Right renal pelvis (tissue), 4 donors: ENCODE measurements at regions not wholly inside any gene's neighbourhood (a gene's known extent, or its start where the extent isn't known, plus 50 kb on each side); places are given as distances from the start of the nearest gene placed in this dataset.
"Not testable (repeated sequence)": the region's sequence is repeated elsewhere in the genome, so short reads cannot be mapped to it uniquely, and the experiment has no call there.

Experiments
- DNase-seq, 4 donors: peaks; one replicate each; pipeline ENCODE4 v3.0.0-alpha.2; 2013; ENCODE audit warnings: low read depth in 4 of 4, low spot score in 3 of 4, missing footprints in 1 of 4

GRCh38 chr5:21360754-21361153 is 1372.8 kb upstream of the CDH18 start:
- not testable (repeated sequence) for DNase-seq

- peak in 1 of 4 donors; percentile 0 for DNase-seq
These were observed 1353.9 kb upstream of the CDH18 start for GRCh38 chr5:21341948-21342261.

GRCh38 chr5:21341203-21341947 is 1353.4 kb upstream of the CDH18 start:
- peak in 1 of 4 donors; percentile 2 for DNase-seq

GRCh38 chr5:21340233-21340632 is 1352.2 kb upstream of the CDH18 start:
- DNase-seq = not testable (repeated sequence)

DNA sequence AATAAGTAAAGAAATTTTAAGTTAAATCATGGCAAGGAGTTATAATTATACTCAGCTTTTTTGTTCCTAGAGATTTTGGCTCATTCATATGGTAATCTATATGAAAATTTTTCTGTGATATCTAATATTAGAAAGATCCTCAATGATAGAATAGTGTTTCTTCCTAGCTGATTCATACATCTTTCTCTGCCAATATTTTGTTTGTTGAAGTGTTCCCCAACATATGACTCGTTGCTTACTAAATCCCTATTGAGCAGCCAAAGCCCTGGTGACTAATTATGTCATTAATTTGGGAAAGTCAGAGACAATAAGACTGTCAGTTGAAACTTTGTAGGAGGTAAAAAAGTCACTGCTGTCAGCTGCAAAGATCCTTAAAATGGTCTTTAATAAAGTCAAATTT is 1348.5 kb upstream of the CDH18 start:
- DNase-seq = not testable (repeated sequence)

GRCh38 chr5:21315376-21315775 is 1327.4 kb upstream of the CDH18 start:
- not testable (repeated sequence) for DNase-seq

DNA sequence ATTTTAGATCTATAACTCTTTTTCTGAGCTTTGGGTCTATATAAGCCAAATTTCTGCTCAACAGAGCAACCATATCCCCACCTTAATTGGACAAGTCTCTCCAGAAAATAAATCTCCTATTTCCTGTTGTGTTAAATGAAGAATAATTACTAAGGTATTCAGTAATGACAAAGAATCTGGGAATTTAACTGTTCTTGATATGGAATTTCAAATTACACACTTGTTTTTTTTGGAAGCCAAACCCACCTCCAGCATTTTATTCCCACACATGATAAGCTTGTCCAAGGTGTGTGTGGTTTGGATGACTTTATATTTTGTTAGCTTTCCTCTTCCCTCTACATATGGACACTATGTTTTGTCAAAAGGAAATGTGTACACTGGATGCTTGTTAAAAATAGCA is 1313.2 kb upstream of the CDH18 start:
- DNase-seq = not testable (repeated sequence)

DNA sequence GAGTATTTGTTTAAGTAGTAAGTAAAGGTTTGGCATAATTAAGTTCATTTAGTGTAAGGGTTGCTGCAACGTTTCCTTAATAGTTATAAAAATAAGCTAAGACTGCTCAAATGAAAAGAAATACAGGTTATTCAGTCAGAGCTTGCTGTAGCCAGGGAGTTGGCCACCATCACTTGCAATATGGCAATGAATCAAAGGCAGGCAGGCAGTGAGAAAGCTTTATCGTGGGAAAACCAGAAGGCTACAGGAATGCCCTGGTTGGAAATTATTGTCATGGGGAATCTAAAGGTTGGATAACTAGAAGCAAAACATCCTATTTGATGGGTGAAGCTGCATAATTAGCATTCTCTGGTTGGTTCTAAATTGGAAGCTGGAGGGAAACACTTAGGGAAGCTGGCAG is 1286.4 kb upstream of the CDH18 start:
- not testable (repeated sequence) for DNase-seq

DNA sequence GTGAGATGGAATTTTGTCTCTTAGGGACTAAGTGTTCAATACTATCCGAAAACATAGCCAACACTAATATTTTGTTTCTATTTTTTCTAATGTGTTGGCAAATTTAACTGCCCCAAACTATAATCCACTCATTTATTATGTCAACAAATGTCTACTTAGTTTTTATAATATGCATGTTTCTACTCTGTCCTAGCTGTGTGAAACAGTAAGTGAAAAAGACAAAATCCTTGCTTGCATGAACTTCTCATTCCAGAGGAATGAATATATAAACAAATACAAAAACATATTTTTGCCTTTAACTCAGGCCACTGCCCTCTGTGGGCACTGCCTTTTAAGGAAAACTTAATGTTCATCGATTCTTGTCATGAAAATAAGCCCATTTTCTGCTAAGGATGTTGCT is 1275.4 kb upstream of the CDH18 start:
- no peak for DNase-seq

DNA sequence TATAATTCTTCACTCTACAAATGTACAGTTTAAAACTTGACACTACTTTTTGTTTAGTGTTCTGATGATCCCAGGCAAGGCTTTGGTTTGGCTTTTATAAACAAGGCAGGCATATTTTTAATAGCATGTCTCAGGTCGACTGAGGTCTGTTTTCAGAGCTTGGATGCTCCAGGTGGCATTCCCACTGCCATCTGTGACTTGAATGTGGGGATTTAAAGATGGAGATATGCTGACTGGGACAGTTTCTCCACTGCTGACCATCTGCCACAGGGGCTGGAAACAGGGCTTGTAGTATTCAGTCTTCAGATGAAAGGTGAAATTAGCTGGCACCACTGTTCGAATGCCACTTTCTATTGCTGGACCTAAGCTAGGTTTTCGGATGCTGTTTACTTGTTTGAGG is 1266.2 kb upstream of the CDH18 start:
- DNase-seq = no peak

GRCh38 chr5:21244982-21245381 is 1257.0 kb upstream of the CDH18 start:
- no peak for DNase-seq

DNA sequence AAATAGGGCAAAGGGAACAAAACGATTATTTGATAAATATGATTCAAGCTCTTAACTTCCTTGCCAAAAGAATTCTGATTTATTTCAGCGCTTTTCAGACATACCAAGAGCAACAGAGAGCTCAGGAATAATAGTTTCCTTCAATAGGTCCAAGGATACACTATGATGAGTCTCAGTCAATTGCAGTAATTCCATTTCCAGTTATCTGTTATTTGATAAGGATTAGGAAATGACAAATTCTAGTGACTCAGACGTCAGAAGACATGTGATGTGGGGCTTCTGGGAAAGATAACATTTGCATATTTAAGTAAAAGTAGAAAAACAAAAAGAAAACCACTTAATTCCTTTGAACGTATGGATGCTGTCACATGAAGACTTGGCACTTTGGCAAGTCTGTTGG is 1250.8 kb upstream of the CDH18 start:
- no peak for DNase-seq

GRCh38 chr5:21237461-21237860 is 1249.5 kb upstream of the CDH18 start:
- no peak for DNase-seq

- peak; percentile 1 to 30 (median 22) for DNase-seq
These were observed 1249.0 kb upstream of the CDH18 start for GRCh38 chr5:21236971-21237427.

DNA sequence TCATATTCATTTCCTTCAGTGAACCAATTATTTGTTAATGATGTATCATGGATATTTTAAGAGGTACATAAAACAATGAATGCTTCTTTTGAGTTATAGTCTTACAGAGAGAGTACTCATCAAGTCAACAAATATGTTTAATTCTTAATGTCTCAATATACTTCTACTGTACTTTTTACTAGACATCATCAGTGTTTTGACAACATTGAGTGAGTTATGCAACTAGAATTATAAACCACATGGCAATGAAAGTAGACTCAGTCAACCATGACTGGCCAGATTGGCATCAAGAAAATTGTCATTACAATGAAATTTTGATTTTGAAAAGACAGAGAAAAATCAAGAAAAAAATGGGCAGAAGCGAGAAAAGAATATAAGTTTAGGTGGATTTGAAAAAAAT is 1248.1 kb upstream of the CDH18 start:
- no peak for DNase-seq

- no peak for DNase-seq
These were observed 1237.4 kb upstream of the CDH18 start for GRCh38 chr5:21225223-21226064.

GRCh38 chr5:21221616-21222015 is 1233.6 kb upstream of the CDH18 start:
- DNase-seq = no peak

DNA sequence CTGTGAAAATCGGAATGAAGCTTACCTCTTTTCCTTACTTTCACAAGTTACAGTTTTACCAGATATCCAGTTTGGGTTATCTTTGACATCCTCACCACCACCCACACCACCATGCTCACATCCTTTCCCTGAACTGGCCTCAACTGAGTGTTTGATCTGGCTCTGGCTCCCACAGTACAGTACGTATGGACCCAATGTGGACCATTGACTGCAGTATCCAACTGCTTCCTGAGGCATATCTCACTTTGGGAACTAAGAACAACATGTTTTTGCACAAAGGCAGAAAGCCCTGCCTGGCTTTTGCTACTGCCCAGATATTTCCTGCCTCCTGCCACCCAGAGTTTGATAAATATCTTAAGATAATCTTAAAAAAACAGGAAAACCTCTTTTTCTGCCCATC is 1232.0 kb upstream of the CDH18 start:
- DNase-seq = no peak

GRCh38 chr5:21219251-21219650 is 1231.3 kb upstream of the CDH18 start:
- no peak for DNase-seq

DNA sequence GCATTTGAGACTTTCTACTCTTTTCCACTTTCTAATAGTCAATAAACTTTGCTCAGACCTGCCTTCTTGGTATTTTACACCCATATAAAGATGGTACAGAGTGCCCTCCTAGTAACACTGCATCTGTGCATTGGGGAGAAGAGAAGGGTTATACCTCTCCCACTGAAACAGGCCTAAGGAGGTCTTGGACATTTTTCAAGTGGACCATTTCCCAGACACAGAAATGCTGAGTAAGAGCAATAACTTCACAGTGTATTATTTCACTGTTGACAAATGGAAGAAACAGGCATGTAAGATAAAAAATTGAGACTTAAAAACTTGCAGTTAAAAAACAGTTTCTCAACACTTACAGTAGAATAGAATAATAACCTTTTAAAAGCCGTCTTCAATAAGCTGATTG is 1224.0 kb upstream of the CDH18 start:
- no peak for DNase-seq

- DNase-seq = no peak
These were observed 1221.4 kb upstream of the CDH18 start for GRCh38 chr5:21209409-21209808.

- no peak for DNase-seq
These were observed 1211.1 kb upstream of the CDH18 start for GRCh38 chr5:21199087-21199486.
